ENCODE measurements at regions not wholly inside any gene's neighbourhood (a gene's known extent, or its start where the extent isn't known, plus 50 kb on each side); places are given as distances from the start of the nearest gene placed in this dataset.

DNA sequence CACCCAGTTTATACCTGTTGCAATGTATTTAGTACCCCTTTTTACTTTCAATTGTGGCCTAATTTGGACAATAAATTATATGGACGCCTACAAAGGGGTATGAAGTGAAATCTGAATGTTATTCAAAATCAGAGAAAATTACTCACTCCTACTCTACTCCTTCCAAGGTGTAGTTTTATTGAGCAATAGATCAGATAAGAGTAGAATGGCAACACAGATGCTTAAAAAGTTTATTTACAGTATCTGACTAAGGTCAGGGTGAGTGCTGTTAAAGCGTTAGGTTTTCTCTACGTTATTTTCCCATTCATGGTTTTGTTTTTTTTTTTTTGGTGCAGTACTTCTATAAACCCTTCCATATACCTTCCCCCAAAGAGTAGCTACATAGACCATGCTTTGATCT lies 805.6 kb downstream of the KCNA4 start:
- TF ChIP-seq, protein P1, sequence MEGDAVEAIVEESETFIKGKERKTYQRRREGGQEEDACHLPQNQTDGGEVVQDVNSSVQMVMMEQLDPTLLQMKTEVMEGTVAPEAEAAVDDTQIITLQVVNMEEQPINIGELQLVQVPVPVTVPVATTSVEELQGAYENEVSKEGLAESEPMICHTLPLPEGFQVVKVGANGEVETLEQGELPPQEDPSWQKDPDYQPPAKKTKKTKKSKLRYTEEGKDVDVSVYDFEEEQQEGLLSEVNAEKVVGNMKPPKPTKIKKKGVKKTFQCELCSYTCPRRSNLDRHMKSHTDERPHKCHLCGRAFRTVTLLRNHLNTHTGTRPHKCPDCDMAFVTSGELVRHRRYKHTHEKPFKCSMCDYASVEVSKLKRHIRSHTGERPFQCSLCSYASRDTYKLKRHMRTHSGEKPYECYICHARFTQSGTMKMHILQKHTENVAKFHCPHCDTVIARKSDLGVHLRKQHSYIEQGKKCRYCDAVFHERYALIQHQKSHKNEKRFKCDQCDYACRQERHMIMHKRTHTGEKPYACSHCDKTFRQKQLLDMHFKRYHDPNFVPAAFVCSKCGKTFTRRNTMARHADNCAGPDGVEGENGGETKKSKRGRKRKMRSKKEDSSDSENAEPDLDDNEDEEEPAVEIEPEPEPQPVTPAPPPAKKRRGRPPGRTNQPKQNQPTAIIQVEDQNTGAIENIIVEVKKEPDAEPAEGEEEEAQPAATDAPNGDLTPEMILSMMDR (IDR thresholded peaks at IDR 0.05): no peak
- TF ChIP-seq POLR2A (IDR thresholded peaks at IDR 0.05): no peak

Measured in thyroid gland (tissue), 4 donors.